ENCODE measurements at regions not wholly inside any gene's neighbourhood (a gene's known extent, or its start where the extent isn't known, plus 50 kb on each side); places are given as distances from the start of the nearest gene placed in this dataset.

DNA sequence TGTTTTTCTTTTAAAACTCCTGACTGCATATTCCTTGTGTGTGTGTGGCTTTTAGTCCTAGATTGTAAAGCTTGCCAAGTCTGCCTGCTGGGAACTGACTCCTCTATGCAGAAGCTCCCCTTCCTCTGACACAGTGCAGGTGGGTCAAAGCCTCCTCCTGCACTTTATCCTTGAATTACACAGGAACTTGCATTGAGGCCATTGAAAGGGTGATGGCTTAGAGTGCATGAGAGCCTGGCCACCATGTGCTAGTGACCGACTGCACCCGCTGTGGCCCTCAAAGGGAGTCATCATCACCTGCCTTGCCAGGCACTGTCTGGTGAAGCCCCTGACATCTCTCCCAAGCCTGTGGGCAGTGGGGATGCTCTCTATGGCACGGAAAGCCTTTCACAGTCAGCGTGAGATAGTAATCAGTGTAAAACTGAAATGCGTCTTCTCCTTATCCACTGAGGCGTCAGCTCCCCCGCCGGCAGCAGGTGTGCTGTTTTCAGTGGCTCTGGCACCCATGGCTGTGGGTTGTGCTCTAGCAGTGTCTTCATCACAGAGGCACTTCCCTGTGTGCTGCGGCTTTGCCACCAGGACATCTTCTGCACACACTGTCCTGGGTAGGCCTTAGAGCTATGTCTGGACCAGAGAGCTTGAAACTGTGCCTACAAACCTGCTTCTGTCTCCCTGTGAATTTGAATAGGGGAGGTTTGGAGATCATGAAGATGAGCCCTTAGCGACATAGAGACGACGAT lies 87.9 kb downstream of the THBS2 start:
- DNase-seq (ENCODE audit: low read depth): no peak

DNA sequence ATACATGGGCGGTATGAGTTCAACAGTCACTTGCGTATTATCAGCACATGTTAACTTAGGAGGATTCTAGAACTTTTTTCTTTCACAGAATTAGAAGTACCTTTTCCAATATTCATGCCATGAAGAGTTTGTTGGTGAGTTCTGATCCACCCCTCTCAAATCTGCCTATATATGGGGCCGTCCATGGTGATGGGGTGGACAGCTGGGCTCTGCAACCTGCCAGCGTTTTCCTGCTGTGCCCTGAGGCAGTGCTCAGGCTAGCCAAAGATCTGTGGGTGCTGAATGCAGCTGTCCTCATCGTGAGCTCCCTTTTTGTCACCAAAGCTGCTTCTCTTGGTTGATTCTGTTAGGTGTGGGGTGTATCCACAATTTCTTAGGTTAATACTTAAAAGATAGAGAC lies 88.7 kb downstream of the THBS2 start:
- DNase-seq (ENCODE audit: low read depth): no peak

DNA sequence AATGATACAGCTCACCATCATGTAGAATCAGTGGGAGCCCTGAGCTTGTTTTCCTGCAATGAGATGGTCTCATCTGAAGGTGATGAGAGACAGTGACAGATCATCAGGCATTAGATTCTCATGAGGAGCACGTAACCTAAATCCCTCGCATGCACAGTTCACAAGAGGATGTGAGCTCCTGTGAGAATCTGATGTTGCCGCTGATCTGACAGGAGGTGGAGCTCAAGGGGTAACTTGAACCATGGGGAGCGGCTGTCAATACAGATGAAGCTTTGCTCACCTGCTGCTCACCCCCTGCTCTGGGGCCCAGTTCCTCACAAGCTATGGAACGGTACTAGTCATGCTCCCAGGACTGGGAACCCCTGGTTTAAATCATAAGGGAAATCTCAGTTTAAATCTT lies 89.2 kb downstream of the THBS2 start:
- DNase-seq (ENCODE audit: low read depth): no peak

DNA sequence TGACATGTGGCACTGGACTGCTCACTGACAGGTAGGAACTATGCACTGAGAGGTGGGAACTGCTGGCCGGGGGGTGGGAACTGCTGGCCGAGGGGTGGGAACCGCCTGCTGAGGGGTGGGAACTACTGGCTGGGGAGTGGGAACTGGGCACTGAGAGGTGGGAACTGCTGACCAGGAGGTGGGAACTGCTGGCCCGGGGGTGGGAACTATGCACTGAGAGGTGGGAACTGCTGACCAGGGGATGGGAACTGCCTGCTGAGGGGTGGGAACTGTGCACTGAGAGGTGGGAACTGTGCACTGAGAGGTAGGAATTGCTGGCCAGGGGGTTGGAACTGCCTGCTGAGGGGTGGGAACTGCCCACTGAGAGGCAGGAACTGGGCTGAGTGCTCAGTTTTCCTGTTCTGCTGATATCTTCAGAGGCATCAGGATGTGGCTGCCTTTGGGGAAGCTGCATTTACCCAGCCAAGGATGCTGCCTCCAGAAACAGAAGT lies 90.2 kb downstream of the THBS2 start:
- DNase-seq (ENCODE audit: low read depth): no peak

DNA sequence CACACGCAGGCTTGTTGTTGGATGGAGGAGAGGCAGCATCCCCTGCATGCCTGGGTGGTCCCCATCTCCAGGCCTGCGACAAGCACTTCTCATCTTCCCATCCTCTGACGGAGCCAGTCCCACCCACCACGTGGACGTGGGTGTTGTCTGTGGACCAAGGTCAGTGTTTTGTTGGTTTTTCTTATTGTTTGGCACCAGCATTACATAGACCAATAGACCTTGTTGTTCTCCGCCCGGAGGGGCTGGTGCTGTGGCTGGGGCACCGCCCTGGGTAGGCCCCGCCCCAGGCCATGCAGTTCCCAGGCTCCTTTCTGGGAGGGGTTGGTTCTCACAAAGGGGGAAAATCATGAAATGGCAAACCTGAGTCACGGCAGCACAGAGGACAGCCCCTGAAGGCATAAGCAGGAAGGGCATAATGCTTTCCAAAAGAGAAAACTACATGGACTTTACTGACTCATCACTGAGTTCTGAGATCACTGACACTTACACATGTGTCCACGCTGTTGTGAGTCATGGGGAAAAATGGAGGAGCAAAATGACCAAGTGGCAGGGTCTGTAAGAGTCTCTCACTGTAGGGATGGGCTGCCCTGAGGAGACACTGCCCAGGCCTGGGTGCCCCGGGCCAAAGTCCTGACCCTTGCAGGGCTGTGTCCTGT lies 90.8 kb downstream of the THBS2 start:
- no peak for DNase-seq (ENCODE audit: low read depth)

DNA sequence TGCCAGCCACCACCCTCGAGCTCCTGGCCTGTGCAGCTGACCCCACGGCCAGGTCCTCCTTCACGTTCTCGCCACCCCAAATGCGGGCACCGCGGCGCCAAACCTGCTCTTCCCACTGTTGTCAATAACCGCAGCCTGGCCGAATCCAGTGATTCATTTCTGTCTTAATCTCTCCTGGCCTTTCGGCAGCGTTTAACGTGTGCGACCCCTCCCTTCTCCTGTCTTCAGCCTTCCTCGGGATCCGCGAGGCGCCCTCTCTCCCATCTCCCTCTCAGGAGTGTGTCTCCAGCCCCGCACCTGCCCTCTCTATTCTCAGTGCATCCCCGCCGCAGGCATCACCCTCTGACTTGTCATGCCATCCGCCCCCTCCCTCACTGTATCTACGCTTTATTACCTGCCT lies 91.4 kb downstream of the THBS2 start:
- no peak for DNase-seq (ENCODE audit: low read depth)

DNA sequence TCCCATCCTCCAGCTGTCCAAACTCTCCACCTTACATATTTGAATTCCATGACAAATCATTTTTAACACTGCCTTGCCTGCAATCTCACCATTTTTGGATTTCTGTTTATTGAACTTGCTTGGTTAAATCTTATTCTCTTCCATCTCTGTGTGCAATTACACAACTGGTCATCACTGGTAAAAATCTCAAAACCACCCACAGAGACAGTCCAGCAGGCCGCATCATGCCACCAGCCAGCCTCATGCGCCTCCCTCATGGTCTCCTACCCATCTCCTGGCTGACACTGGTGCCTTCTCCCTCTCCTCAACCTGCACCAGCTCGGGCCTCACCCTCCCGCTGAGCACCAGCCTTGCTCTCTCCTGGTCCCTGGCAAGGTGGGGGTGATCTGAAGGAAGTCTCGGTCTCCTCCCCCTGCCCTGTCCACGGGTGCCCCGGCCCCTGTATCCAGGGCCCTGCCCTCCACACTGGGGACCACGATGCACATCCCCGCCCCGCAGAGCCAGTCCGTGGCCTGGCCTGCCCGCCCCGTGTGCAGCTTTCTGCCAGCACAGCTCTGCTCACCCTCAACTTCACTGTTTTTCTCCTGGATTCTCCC lies 92.0 kb downstream of the THBS2 start:
- DNase-seq (ENCODE audit: low read depth): no peak

DNA sequence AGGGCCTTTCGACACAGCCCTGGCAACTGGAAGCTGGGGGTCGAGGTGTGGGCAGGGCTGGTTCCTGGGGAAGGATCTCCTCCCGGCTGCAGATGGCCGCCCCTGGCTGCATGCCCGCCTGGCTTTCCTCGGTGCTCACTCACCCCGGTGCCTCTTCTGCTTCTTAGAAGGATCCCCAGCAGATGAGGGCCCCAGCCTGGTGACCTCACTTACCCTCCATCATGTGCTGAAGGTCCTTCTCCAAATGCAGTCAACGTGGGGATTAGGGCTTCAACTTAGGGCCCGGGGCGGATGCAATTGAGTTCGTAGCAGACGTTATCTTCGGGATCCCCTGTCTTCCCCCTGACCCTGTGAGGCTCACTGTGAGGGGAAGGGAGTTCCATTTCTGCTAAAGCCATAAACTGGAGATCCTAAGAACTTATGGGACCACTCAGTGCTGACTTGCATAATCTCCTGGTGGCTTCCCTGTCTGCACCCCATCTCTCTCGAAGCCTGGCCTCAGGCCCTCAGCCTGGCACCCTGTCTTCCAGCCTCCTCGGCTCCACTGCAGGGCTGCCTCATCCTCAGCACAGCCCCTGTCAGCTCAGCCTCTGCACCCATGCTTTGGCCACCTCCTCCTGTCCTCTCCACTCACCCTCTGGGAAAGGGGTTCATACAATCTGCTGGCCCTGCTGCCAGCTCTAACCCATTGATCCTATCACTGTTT lies 92.6 kb downstream of the THBS2 start:
- no peak for DNase-seq (ENCODE audit: low read depth)

DNA sequence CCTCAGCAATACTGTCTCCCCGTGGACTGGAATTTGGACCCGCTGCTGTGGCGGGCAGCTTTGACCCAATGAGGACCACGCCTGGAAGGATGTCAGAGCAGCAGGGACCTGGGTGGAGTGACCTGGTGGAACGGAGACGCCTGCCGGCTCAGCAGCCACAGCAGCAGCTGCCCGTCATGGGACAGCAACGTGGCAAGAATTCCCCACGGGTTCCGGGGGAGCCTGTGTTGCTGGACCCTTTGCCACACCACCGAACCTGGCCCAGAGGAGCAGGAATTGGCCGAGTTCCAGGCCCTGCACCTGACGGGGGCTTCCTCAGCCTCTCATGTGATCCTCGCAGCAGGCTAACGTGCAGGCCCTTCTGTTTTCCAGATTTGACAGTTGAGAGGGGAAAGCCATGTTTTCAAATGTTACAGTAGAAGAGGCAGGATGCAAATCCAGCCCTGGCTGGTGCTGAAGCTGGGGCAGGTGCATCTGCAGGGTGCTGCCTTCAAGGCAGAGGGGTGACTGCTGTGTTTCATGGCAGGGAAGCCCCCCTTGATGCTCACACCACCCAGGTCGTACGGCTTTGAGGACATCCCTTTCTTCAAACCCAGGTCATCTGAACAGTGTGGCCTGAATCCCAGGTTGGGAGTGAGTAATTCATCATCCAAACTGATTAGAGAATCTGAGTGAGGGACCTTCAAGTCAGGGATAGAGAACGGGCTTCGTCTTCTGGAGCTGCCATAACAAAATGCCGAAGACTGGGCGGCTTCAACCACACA lies 93.4 kb downstream of the THBS2 start:
- DNase-seq (ENCODE audit: low read depth): no peak

DNA sequence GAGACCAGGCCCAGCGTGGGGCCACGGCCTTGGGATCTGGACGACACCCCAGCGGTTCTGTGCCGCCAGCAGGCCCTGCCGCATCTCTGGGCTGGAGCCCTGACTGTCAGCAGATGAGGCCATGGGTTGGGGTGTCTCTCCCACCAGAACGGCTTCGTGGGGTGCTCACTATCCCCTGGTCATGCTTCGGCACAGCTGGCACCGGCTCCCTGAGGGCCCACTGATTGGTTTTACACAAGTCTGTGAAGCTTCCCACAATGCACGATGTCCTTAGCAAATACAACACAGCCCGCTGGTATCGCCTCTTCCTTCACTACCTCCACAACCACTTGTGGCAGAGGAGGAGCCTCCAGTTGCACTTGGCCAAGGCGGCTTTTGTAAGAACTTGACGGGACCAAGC lies 94.3 kb downstream of the THBS2 start:
- DNase-seq (ENCODE audit: low read depth): no peak

DNA sequence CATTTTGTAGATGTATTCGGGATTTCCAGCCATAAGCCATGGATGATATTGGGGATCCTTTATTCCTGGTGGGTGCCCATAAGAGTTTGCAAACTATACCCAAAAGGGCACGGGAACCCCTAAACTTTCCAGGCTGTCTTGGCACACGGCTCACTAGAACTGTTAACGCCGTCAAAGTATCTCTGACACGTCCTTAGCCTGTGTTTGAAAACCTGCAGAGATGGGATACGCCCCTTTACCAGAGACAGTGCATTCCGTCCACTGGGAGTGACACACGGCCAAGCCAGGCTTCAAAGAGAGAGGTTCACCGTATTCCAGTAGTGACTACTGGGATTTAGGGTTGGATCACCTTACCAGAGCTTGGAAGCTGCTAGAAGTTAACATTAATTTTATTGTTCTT lies 95.0 kb downstream of the THBS2 start:
- DNase-seq (ENCODE audit: low read depth): no peak

DNA sequence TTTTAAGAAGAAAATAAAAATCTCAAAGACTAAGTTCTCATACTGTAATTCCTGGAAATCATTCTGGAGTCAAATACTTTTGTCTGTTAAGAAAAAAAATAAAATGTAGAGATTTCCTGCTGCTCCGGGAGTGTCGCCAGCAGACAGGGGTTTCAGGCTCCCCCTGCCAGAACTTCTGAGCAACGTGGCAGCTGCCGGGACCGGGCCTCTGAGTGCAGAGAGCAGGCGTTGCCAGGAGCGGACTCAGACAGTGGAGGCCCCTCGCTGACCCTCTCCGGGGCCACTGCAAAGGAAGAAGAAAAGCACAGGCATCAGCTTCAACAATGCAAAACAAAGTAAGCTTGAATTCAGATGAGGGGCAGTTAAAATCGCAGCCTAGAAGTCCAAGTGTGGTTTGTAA lies 95.5 kb downstream of the THBS2 start:
- no peak for DNase-seq (ENCODE audit: low read depth)

DNA sequence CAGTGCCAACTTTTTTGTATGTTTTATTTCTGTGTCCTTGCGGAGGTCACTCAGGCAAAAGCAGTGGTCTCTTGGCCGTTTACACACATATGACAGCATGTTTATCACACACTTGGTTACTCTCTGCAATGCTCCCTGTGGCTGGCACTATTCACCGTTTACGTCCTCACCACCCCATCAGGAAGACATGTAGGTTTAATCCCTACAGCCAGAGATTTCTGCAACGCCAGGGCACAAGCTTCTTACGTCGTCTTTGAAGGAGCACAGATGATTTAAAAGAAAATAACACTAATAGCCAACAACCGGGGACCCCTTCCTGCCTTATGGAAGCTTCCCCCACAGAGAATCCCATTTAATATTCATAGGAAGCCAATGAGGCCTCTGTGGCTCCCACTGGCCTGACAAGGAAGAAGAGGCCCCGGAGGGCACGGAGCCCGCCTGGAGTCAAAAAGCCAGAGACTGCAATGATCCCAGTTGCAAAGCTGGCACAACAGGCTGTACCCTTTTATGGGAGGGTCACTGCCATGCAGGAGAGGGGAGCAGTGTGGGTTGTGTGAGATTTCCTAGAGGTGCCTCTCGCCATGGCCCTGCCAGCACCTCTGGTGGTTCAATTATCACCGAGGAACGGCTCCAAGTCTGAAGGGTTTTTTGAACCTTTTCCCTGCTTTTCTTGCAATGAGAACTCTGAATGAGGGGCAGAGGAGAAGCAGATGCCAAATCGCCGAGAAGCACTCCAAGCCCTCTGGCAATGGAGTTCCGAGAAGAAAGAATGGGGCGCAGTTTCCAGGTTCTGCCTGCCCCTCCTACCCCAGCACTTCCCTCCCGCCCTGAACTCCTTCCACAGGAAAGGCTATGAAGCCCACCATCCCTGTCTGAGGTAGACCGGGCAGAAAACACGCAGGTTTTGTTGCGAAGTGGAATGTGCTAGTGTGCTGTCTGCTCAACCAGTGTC lies 96.2 kb downstream of the THBS2 start:
- DNase-seq (ENCODE audit: low read depth): no peak

DNA sequence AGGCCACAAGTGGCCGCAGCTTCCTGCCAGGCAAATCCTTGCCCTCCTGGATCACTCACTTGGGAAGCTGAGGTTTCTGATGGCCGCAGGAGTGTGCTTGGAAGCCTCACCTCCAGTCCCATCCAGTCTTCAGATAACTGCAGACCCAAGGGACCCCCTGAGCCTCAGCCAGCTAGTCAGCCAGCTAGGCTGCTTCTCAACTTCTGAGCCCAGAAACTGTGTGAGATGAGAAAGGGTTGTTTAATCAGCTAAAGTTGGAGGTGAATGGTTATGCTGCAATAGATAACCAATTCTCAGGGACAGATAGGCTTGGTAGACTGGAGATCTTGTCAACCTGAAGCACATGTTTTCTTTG lies 96.9 kb downstream of the THBS2 start:
- no peak for DNase-seq (ENCODE audit: low read depth)

DNA sequence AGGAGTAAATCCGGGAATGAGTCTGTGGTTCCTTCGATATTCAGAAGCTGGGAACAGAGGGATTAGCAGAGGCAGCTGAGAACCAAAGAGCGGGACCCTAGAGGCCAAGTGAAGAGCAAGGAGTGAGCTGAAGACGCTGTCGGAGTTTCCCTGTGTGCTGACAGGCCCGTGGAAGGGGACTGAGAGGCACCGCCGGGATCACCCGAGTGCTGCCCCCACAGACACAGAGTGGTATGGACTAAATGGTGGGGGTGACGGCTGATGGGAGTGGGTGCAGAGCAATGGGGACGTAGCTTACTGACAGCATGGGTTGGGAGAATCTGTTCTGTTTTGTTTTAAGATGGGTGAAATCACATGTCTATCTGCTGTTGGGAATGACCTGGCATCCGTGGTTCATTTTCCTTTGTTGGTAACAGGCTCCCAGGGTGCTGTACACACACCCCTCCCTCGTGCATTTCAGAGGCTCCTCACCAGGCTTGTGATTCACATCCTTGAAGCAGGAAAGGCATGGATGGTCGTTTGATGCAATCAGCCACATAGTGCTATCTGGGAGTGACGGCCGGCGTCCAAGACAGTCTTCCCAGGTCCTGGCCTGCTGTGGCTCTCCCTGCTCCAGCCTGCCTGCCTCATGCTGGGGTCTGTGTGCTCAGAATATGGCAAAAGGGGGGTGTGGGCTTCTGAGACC lies 97.4 kb downstream of the THBS2 start:
- no peak for DNase-seq (ENCODE audit: low read depth)

DNA sequence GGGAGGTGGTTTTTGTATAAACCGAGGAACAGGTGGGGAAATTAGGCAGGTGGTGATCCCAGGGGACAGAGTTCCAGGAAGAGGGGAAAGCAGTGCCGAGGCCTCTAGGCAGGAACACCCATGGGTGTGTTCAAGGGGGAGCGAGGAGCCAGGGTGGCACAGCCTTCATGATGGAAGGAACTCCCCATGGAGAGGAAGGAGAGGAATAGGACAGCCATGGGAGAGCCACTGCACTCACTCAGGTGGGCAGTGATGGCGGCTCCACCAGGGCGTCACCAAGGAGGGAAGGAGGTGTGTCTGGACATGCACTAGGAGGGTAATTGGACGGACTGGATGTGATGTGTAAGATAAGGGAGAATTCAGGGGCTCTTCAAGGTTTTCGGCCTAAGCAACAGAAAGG lies 98.2 kb downstream of the THBS2 start:
- DNase-seq (ENCODE audit: low read depth): no peak

DNA sequence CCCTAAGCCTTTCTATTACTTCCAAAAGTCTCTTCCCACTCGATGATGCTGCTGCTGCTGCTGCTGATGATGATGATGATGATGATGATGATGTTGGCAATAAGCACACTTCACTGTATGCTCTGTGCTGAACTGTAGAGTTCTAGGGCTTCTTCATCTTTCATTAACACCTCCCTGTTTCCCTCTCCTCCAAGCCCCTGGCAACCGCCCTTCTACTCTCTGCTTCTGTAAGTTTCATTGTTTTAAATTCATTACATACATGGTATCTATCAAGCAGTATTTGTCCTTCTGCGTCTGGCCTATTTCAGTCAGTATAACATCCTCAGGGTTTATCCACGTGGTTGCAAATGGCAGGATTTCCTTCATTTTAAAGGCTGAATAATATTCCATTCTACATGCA lies 100.2 kb downstream of the THBS2 start:
- no peak for DNase-seq (ENCODE audit: low read depth)

DNA sequence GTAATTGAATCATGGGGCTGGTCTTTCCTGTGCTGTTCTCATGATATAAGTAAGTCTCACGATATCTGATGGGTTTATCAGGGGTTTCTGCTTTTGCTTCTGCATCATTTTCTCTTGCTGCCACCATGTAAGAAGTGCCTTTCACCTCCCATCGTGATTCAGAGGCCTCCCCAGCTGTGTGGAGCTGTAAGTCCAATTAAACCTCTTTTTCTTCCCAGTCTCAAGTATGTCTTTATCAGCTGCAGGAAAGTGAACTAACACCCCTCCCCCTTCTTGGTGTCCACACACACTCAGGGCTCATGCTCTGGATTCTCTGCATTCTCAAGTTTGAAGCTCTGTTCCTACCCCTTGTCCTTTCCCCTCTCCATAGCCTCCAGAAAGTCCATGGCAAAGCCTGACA lies 107.1 kb downstream of the THBS2 start:
- DNase-seq (ENCODE audit: low read depth): no peak

DNA sequence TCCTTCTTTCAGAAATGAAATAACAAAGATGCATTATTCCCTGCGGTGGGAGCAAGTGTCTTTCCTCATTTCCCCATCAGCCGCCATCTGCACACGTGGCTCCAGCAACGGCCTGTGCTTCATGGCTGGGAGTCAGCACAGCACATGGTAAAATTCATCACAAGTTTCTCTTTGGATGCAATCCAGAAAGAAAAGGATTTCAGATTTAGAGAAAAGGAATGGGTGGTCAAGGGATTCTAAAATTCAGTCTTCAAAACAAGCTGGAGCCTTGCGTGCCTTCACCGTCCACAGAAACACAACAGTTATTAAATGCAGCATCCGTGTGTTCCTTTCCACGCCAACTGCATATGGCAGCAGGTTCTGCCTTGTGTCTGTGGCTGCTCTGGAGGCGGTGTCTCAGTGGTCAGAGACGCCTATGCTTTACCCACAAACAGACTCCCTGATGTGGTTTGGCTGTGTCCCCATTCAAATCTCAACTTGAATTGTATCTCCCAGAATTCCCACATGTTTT lies 107.6 kb downstream of the THBS2 start:
- no peak for DNase-seq (ENCODE audit: low read depth)

DNA sequence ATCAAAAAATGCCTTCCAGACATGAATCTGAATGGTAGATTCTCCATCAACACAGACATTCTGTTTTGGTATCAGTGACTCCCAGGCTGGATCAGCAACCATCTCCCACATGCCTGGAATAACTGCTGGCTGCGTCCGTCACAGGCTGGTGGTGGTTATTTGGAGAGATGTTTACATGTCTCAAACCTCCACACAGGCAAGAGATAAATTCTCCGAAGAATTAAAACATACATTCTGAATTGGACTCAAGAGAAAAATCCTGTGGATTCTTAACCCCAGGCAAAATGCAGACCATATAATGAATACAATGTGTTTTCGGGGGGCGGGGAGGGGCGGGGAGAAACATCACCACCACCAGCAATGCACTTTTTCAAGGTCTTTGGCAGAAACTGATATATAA lies 108.2 kb downstream of the THBS2 start:
- DNase-seq (ENCODE audit: low read depth): no peak

Data from stimulated activated CD8-positive, alpha-beta memory T cell treated with anti-CD3 and anti-CD28 coated beads, Interleukin-15, amount 100 ng/mL, for 24 hours (primary cell).